ENCODE measurements at regions not wholly inside any gene's neighbourhood (a gene's known extent, or its start where the extent isn't known, plus 50 kb on each side); places are given as distances from the start of the nearest gene placed in this dataset.

DNA sequence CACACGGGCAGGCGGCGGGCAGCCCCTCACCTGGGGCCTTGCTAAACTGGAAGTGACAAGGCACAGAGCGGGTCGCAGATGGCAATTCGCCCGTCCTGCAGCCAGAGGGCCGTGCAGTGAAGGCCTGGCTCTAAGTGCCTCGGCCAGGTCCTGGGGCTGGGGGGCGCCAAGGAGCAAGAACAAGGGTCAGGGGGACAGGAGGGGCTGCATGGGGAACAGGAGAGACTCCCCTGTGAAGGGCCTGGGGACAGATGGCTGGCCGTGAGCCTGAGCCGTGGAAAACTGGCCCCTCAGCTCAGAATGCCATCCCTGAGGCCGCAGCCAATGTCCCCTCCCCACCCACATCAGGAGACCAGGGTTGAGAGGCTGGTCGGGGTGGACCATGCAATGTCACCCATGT lies 60.0 kb downstream of the RTL6 start:
- ChIA-PET POLR2A (no interaction called here), CTCF (no interaction called here)
- no peak for DNase-seq (ENCODE audit: extremely low spot score)
- no peak for TF ChIP-seq NFRKB (IDR thresholded peaks at IDR 0.05)
- no peak for TF ChIP-seq HDGF (IDR thresholded peaks at IDR 0.05; ENCODE audit: borderline replicate concordance)
- no peak for TF ChIP-seq SP1 (IDR thresholded peaks at IDR 0.05)
- no peak for TF ChIP-seq L3MBTL2 (conservative IDR thresholded peaks at IDR 0.05)
- TF ChIP-seq CTBP1 (IDR thresholded peaks at IDR 0.05; ENCODE audit: borderline replicate concordance): no peak
- TF ChIP-seq TARDBP (IDR thresholded peaks at IDR 0.05): no peak
- no peak for TF ChIP-seq LEF1 (IDR thresholded peaks at IDR 0.05; ENCODE audit: borderline replicate concordance)
- no peak for TF ChIP-seq ZNF384 (IDR thresholded peaks at IDR 0.05)
- no peak for TF ChIP-seq FOXM1 (IDR thresholded peaks at IDR 0.05; ENCODE audit: borderline replicate concordance)
- TF ChIP-seq ELF4 (IDR thresholded peaks at IDR 0.05): no peak

DNA sequence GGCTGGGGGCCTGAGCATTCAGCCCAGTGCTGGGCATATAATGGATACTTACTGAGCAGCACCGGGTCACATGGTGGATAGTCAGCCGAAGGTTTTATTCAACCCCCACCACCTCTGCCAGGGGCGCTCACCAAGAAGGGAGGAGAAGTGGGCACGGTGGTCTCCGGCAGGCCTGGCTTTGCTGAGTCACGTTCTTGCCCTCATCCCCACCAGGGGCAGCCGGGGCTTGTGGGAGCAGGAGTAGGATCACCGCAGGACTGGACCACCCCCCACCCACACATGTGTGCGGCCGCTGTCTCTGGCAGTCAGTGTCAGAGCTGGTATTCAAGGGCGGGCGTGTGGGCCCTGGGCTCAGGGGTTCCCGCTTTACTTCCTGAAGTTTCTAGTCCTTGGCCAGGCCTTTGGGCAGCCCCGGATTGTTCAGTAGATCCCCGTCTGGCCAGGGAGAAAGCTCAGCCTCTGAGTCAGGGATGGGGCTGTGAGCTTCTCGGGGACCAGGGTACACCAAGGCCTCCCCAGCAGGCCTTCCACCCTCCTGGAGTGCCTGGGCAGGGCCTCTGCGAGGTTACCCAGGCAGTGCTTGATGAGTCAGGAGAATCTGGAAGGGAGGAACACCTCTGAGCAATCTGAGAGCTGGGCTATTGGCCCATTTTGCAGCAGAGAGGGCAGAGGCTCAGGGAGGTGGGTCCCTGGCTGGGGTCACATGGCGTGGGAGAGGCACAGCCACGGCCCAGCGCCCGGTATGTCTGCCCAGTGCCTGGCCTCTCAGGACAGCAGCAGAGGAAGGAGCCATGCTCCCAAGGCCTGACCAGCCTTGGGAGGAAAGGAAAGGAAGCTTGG lies 60.6 kb downstream of the RTL6 start:
- CTCF ChIA-PET: no interaction called here
- POLR2A ChIA-PET: no interaction called here
- TF ChIP-seq, protein P1, sequence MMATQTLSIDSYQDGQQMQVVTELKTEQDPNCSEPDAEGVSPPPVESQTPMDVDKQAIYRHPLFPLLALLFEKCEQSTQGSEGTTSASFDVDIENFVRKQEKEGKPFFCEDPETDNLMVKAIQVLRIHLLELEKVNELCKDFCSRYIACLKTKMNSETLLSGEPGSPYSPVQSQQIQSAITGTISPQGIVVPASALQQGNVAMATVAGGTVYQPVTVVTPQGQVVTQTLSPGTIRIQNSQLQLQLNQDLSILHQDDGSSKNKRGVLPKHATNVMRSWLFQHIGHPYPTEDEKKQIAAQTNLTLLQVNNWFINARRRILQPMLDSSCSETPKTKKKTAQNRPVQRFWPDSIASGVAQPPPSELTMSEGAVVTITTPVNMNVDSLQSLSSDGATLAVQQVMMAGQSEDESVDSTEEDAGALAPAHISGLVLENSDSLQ (IDR thresholded peaks at IDR 0.05): no peak
- TF ChIP-seq HDGF (IDR thresholded peaks at IDR 0.05; ENCODE audit: borderline replicate concordance) (no peak), NFRKB (IDR thresholded peaks at IDR 0.05) (no peak), TARDBP (IDR thresholded peaks at IDR 0.05) (no peak), L3MBTL2 (conservative IDR thresholded peaks at IDR 0.05) (no peak), ARNT (IDR thresholded peaks at IDR 0.05) (no peak), CTBP1 (IDR thresholded peaks at IDR 0.05; ENCODE audit: borderline replicate concordance) (no peak), SP1 (IDR thresholded peaks at IDR 0.05) (no peak), BHLHE40 (IDR thresholded peaks at IDR 0.05; ENCODE audit: borderline replicate concordance) (no peak), LEF1 (IDR thresholded peaks at IDR 0.05; ENCODE audit: borderline replicate concordance) (no peak), FOXA1 (IDR thresholded peaks at IDR 0.05) (no peak), ELF4 (IDR thresholded peaks at IDR 0.05) (no peak), SUZ12 (IDR thresholded peaks at IDR 0.05) (no peak), FOXK2 (IDR thresholded peaks at IDR 0.05) (no peak), ZNF384 (IDR thresholded peaks at IDR 0.05) (no peak), FOXM1 (IDR thresholded peaks at IDR 0.05; ENCODE audit: borderline replicate concordance) (no peak)
- no peak for DNase-seq (ENCODE audit: extremely low spot score)

DNA sequence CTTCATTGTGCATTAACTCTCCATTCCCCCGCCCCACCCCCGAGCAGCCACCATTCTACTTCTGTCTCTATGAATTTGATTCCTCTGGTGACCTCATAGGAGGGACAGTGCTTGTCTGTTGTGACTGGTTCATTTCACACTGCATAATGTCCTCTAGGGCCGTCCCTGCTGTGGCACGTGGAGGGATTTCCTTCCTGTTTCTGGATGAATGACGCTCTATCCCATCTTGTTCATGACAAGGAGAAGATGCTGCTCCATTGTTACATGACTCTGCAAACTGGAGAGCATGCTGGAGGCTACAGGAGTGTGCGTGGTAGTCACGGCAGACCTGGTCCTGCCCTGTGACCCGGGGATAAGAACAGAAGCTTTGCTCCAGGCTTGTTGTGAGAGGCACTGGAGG lies 61.3 kb downstream of the RTL6 start:
- TF ChIP-seq, protein P1 (IDR thresholded peaks at IDR 0.05): no peak
- TF ChIP-seq BHLHE40 (IDR thresholded peaks at IDR 0.05; ENCODE audit: borderline replicate concordance): no peak
- TF ChIP-seq FOXK2 (IDR thresholded peaks at IDR 0.05): no peak
- TF ChIP-seq HDGF (IDR thresholded peaks at IDR 0.05; ENCODE audit: borderline replicate concordance): no peak
- no peak for TF ChIP-seq TARDBP (IDR thresholded peaks at IDR 0.05)
- TF ChIP-seq CTBP1 (IDR thresholded peaks at IDR 0.05; ENCODE audit: borderline replicate concordance): no peak
- no peak for TF ChIP-seq SUZ12 (IDR thresholded peaks at IDR 0.05)
- no peak for TF ChIP-seq NFRKB (IDR thresholded peaks at IDR 0.05)
- TF ChIP-seq LEF1 (IDR thresholded peaks at IDR 0.05; ENCODE audit: borderline replicate concordance): no peak
- TF ChIP-seq SP1 (IDR thresholded peaks at IDR 0.05): no peak
- no peak for TF ChIP-seq FOXM1 (IDR thresholded peaks at IDR 0.05; ENCODE audit: borderline replicate concordance)
- no peak for TF ChIP-seq ZNF384 (IDR thresholded peaks at IDR 0.05)
- DNase-seq (ENCODE audit: extremely low spot score): no peak
- CTCF ChIA-PET: interaction anchor here (0.6 kb wide), 1 partner anchor 15 kb away, joined by 3 read pairs; no protein-coding TSS in a partner anchor
- POLR2A ChIA-PET: no interaction called here

DNA sequence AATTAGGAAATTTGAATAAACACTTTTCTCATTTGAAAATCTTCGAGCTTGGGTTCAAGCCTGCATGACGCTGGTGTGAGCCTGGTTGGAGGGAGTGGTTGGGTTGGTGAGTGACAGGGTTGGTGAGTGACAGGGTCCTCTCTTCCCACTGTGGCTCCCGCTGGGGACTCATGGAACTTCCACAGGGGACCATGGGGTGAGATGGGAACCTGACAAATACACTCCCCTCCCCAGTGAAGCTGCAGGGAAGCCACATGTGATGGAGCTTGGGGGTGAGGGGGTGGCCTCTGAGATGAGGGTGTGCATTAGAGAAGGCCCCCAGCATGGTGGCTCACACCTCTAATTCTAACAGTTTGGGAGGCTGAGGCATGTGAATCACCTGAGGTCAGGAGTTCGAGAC lies 66.8 kb downstream of the RTL6 start:
- DNase-seq (ENCODE audit: extremely low spot score): no peak
- POLR2A ChIA-PET: no interaction called here
- no peak for TF ChIP-seq FOXA1 (IDR thresholded peaks at IDR 0.05)
- TF ChIP-seq SUZ12 (IDR thresholded peaks at IDR 0.05): no peak
- no peak for TF ChIP-seq L3MBTL2 (conservative IDR thresholded peaks at IDR 0.05)
- no peak for TF ChIP-seq TARDBP (IDR thresholded peaks at IDR 0.05)
- TF ChIP-seq HDGF (IDR thresholded peaks at IDR 0.05; ENCODE audit: borderline replicate concordance): no peak
- no peak for TF ChIP-seq CTBP1 (IDR thresholded peaks at IDR 0.05; ENCODE audit: borderline replicate concordance)
- no peak for TF ChIP-seq FOXM1 (IDR thresholded peaks at IDR 0.05; ENCODE audit: borderline replicate concordance)
- no peak for TF ChIP-seq FOXK2 (IDR thresholded peaks at IDR 0.05)
- TF ChIP-seq BHLHE40 (IDR thresholded peaks at IDR 0.05; ENCODE audit: borderline replicate concordance): no peak
- CTCF ChIA-PET: no interaction called here

DNA sequence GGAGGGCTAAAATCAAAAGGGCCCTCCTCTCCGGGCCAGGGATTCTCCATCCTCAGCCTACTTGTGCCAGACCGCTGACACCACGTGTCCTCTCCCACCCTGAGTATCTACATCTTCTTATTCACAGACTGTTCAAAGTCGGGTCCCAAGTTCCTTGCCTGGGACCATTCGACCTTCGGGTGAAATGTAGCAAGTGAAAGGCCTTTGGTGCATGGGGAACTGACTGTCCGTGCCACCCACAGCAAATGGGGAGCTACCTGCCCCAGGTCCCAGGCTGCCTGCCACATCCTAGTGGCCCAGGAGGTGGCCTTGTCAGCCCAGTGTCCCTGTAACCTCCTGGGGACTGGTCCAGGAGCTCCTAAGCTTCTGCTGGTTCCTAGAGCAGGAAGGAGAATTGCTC lies 67.3 kb downstream of the RTL6 start:
- ChIA-PET CTCF (no interaction called here), POLR2A (no interaction called here)
- TF ChIP-seq BHLHE40 (IDR thresholded peaks at IDR 0.05; ENCODE audit: borderline replicate concordance) (no peak), L3MBTL2 (conservative IDR thresholded peaks at IDR 0.05) (no peak), NFRKB (IDR thresholded peaks at IDR 0.05) (no peak), ZNF384 (IDR thresholded peaks at IDR 0.05) (no peak), FOXK2 (IDR thresholded peaks at IDR 0.05) (no peak), FOXA1 (IDR thresholded peaks at IDR 0.05) (no peak), SP1 (IDR thresholded peaks at IDR 0.05) (no peak), LEF1 (IDR thresholded peaks at IDR 0.05; ENCODE audit: borderline replicate concordance) (no peak), FOXM1 (IDR thresholded peaks at IDR 0.05; ENCODE audit: borderline replicate concordance) (no peak), ELF4 (IDR thresholded peaks at IDR 0.05) (no peak)
- TF ChIP-seq, protein P1 (IDR thresholded peaks at IDR 0.05): no peak
- no peak for DNase-seq (ENCODE audit: extremely low spot score)
